A549 (cell line): ENCODE measurements at regions not wholly inside any gene's neighbourhood (a gene's known extent, or its start where the extent isn't known, plus 50 kb on each side); places are given as distances from the start of the nearest gene placed in this dataset.

Source experiments
- ATAC-seq, 2 experiments: fragments of 200-7000 bp in 1 of 2; fragments of >200 bp in 1 of 2; cut with Nextera tagmentation in 1 of 2; cut with Tn5 transposase in 1 of 2; 3 replicates each; pipeline versions ENCODE4 v1.8.0 to v1.9.1; 2018 to 2020; ENCODE audit warnings: mild to moderate bottlenecking in 1 of 2, moderate library complexity in 1 of 2
- CTCF ChIA-PET: fragments of 300-600 bp; sonication (Branson Sonifier 250); formaldehyde crosslinking; extraction: SDS; loops from one replicate; lab custom pipeline; 2021; ENCODE audit warnings: antibody characterized with exemption, inconsistent platforms; lab: Yijun Ruan, JAX
- POLR2A ChIA-PET: fragments of 350-600 bp; formaldehyde crosslinking; extraction: SDS; loops from one replicate; lab custom pipeline; 2021; ENCODE audit warnings: antibody characterized with exemption, inconsistent platforms; lab: Yijun Ruan, JAX
- DNase-seq, 2 experiments: peaks; one replicate each; pipeline versions ENCODE4 v3.0.0 to v3.0.0-alpha.2; 2011 to 2016; ENCODE audit warnings: low read depth in 1 of 2, low spot score in 1 of 2
- FAIRE-seq: peaks from 2 replicates; lab custom pipeline; 2011; peaks lifted over from hg19 to GRCh38; lab: Jason Lieb, UNC
- H3K27ac ChIP-seq, 2 experiments: fragments of >200 bp; sonication (Bioruptor Twin); formaldehyde crosslinking; 3 replicates each; pipeline ENCODE4 v1.5.1; 2016 to 2017
- H3K4me1 ChIP-seq: fragments of >200 bp; sonication (Bioruptor Twin); formaldehyde crosslinking; 3 replicates; pipeline ENCODE4 v1.6.1; 2016
- H3K4me2 ChIP-seq: fragments of >200 bp; sonication (Bioruptor Twin); formaldehyde crosslinking; 3 replicates; pipeline ENCODE4 v1.6.1; 2016
- H3K4me3 ChIP-seq: fragments of >200 bp; sonication (Bioruptor Twin); formaldehyde crosslinking; 3 replicates; pipeline ENCODE4 v1.5.1; 2016
- H3K9me3 ChIP-seq: fragments of >200 bp; sonication (Bioruptor Twin); formaldehyde crosslinking; 3 replicates; pipeline ENCODE4 v1.6.1; 2016
- CHD4 ChIP-seq: fragments of 200-600 bp; sonication (generic); IDR thresholded peaks from 2 replicates; pipeline ENCODE4 v1.6.1; 2016; ENCODE audit warnings: antibody characterized with exemption, mild to moderate bottlenecking, borderline replicate concordance
- EP300 ChIP-seq, 2 experiments: fragments of >200 bp; sonication (Bioruptor Twin); formaldehyde crosslinking; IDR thresholded peaks; 2 replicates in 1 of 2; 3 replicates in 1 of 2; pipeline ENCODE4 v1.6.1; 2016 to 2017
- ESRRA ChIP-seq: fragments of 150-350 bp; IDR thresholded peaks from 2 replicates; pipeline ENCODE4 v1.6.1; 2014; ENCODE audit warnings: mild to moderate bottlenecking, low read length, borderline replicate concordance
- FOSB ChIP-seq: fragments of 250-450 bp; sonication (Bioruptor Pico); IDR thresholded peaks from 2 replicates; pipeline ENCODE4 v1.5.0; 2020; ENCODE audit warnings: mild to moderate bottlenecking, moderate library complexity
- FOSL2 ChIP-seq, 2 experiments: fragments of 450-650 bp in 1 of 2; fragments of >200 bp in 1 of 2; sonication (Bioruptor Twin) in 1 of 2; formaldehyde crosslinking; IDR thresholded peaks; 2 replicates each; pipeline versions ENCODE4 v1.5.0 to v1.6.1; 2016 to 2020; ENCODE audit warnings: mild to moderate bottlenecking in 1 of 2, moderate library complexity in 1 of 2
- FOXS1 ChIP-seq: fragments of 250-450 bp; sonication (Bioruptor Pico); IDR thresholded peaks from 2 replicates; pipeline ENCODE4 v1.5.0; 2020; ENCODE audit warnings: mild to moderate bottlenecking, moderate library complexity
- GATA3 ChIP-seq: IDR thresholded peaks from 2 replicates; pipeline ENCODE4 v1.6.1; 2012; ENCODE audit warnings: borderline replicate concordance
- HDAC2 ChIP-seq: fragments of 200-600 bp; sonication (generic); IDR thresholded peaks from 2 replicates; pipeline ENCODE4 v1.6.1; 2016
- HOXB5 ChIP-seq: fragments of 250-450 bp; sonication (Bioruptor Pico); IDR thresholded peaks from 2 replicates; pipeline ENCODE4 v1.5.0; 2020; ENCODE audit warnings: mild to moderate bottlenecking, moderate library complexity
- JUNB ChIP-seq: fragments of >200 bp; sonication (Bioruptor Twin); formaldehyde crosslinking; IDR thresholded peaks from 2 replicates; pipeline ENCODE4 v1.6.1; 2016
- NPAS2 ChIP-seq: fragments of 250-450 bp; sonication (Bioruptor Pico); IDR thresholded peaks from 2 replicates; pipeline ENCODE4 v1.8.0; 2022; ENCODE audit warnings: mild to moderate bottlenecking, moderate library complexity, borderline replicate concordance
- NR3C1 ChIP-seq: fragments of >200 bp; sonication (Bioruptor Twin); formaldehyde crosslinking; IDR thresholded peaks from 3 replicates; pipeline ENCODE4 v1.6.1; 2017
- RAD21 ChIP-seq, 2 experiments: fragments of >200 bp in 1 of 2; sonication (Bioruptor Twin) in 1 of 2; formaldehyde crosslinking in 1 of 2; IDR thresholded peaks in 1 of 2; conservative IDR thresholded peaks in 1 of 2; 2 replicates in 1 of 2; 3 replicates in 1 of 2; pipeline ENCODE4 v1.6.1; 2012 to 2018; ENCODE audit warnings: inconsistent platforms in 1 of 2
- RNF2 ChIP-seq: fragments of 200-600 bp; sonication (generic); IDR thresholded peaks from 2 replicates; pipeline ENCODE4 v1.6.1; 2016; ENCODE audit warnings: low read depth, mild to moderate bottlenecking, antibody characterized with exemption, moderate library complexity, borderline replicate concordance
- TFCP2L1 ChIP-seq: fragments of 250-450 bp; sonication (Bioruptor Pico); IDR thresholded peaks from 2 replicates; pipeline ENCODE4 v1.5.0; 2021; ENCODE audit warnings: mild to moderate bottlenecking
- ZNF302 ChIP-seq: fragments of 250-450 bp; sonication (Bioruptor Pico); IDR thresholded peaks from 2 replicates; pipeline ENCODE4 v1.9.0; 2021; ENCODE audit warnings: inconsistent platforms, mild to moderate bottlenecking, moderate library complexity
- ZSCAN20 ChIP-seq: fragments of 250-450 bp; sonication (Bioruptor Pico); IDR thresholded peaks from 2 replicates; pipeline ENCODE4 v1.8.0; 2022; ENCODE audit warnings: mild to moderate bottlenecking, moderate library complexity
- WGBS: methylation state at CpG from one replicate; pipeline ENCODE4 v1.1.6; 2017; ENCODE audit errors: missing lambda C conversion rate; 5-methylcytosine and 5-hydroxymethylcytosine counted together
- TF ChIP-seq, protein P1 (sequence below): IDR thresholded peaks from 2 replicates; pipeline ENCODE4 v1.6.1; 2012
- TF ChIP-seq, protein P2 (sequence below): fragments of 200-600 bp; sonication (generic); IDR thresholded peaks from 2 replicates; pipeline ENCODE4 v1.6.1; 2016; ENCODE audit warnings: antibody characterized with exemption, mild to moderate bottlenecking, moderate library complexity
- TF ChIP-seq, protein P3 (sequence below): IDR thresholded peaks from 2 replicates; pipeline ENCODE4 v1.6.1; 2012; ENCODE audit warnings: low read depth, borderline replicate concordance
- TF ChIP-seq, protein P4 (sequence below): IDR thresholded peaks from 2 replicates; pipeline ENCODE4 v1.6.1; 2012

DNA sequence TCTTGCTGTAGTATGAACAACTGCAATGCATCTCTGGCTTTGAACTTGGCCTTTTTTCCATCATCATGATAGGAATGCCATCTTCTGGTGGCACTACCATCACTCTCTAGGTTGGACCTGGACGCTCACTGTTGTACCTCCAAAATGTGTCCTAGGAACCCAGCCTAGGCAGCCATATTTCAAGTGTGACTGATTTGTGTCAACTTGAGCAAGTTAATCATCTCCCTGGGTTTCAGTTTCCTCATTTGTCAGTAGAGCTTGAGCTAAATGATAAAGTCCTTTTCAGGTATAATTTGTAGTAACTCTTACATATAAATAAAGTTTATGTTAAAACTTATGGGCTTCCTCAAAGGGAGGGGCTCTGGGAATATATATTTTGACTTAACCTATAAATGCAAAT, 241.7 kb upstream of the CEP162 start:
- H3K4me2 ChIP-seq: no peak overlapping the region
- H3K9me3 ChIP-seq: no peaks in the 10 kb centered on the region
- no peak overlapping the region for H3K27ac ChIP-seq
- CTCF ChIA-PET: interaction anchor here (1.4 to 1.6 kb wide), 2 partner anchors 45 to 47 kb away, joined by 3 to 4 read pairs; no protein-coding TSS in a partner anchor
- FAIRE-seq: no peak
- no peak overlapping the region for H3K4me3 ChIP-seq
- peaks cover 26% of the 10 kb centered on the region for H3K4me1 ChIP-seq
- 90% methylated on average over 1 of the region's 1 CpG for WGBS
- TF ChIP-seq ESRRA: no peak
- TF ChIP-seq, protein P1, sequence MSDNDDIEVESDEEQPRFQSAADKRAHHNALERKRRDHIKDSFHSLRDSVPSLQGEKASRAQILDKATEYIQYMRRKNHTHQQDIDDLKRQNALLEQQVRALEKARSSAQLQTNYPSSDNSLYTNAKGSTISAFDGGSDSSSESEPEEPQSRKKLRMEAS: no peak
- no peak for TF ChIP-seq ZNF302
- TF ChIP-seq, protein P2, sequence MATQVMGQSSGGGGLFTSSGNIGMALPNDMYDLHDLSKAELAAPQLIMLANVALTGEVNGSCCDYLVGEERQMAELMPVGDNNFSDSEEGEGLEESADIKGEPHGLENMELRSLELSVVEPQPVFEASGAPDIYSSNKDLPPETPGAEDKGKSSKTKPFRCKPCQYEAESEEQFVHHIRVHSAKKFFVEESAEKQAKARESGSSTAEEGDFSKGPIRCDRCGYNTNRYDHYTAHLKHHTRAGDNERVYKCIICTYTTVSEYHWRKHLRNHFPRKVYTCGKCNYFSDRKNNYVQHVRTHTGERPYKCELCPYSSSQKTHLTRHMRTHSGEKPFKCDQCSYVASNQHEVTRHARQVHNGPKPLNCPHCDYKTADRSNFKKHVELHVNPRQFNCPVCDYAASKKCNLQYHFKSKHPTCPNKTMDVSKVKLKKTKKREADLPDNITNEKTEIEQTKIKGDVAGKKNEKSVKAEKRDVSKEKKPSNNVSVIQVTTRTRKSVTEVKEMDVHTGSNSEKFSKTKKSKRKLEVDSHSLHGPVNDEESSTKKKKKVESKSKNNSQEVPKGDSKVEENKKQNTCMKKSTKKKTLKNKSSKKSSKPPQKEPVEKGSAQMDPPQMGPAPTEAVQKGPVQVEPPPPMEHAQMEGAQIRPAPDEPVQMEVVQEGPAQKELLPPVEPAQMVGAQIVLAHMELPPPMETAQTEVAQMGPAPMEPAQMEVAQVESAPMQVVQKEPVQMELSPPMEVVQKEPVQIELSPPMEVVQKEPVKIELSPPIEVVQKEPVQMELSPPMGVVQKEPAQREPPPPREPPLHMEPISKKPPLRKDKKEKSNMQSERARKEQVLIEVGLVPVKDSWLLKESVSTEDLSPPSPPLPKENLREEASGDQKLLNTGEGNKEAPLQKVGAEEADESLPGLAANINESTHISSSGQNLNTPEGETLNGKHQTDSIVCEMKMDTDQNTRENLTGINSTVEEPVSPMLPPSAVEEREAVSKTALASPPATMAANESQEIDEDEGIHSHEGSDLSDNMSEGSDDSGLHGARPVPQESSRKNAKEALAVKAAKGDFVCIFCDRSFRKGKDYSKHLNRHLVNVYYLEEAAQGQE: no peak
- TF ChIP-seq, protein P3, sequence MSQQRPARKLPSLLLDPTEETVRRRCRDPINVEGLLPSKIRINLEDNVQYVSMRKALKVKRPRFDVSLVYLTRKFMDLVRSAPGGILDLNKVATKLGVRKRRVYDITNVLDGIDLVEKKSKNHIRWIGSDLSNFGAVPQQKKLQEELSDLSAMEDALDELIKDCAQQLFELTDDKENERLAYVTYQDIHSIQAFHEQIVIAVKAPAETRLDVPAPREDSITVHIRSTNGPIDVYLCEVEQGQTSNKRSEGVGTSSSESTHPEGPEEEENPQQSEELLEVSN: no peak
- no peak for TF ChIP-seq NPAS2 (CRISPR knock-in tag)
- no peak for TF ChIP-seq NR3C1
- no peak for TF ChIP-seq EP300 (IDR thresholded peaks at IDR 0.05)
- TF ChIP-seq RNF2: no peak
- TF ChIP-seq HOXB5: no peak
- no peak for TF ChIP-seq HDAC2
- no peak for TF ChIP-seq FOXS1 (CRISPR knock-in tag)
- TF ChIP-seq, protein P4, sequence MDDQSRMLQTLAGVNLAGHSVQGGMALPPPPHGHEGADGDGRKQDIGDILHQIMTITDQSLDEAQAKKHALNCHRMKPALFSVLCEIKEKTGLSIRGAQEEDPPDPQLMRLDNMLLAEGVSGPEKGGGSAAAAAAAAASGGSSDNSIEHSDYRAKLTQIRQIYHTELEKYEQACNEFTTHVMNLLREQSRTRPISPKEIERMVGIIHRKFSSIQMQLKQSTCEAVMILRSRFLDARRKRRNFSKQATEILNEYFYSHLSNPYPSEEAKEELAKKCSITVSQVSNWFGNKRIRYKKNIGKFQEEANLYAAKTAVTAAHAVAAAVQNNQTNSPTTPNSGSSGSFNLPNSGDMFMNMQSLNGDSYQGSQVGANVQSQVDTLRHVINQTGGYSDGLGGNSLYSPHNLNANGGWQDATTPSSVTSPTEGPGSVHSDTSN: no peak
- TF ChIP-seq FOSB (CRISPR knock-in tag): no peak
- no peak for TF ChIP-seq ZSCAN20 (CRISPR knock-in tag)
- ATAC-seq: no peak
- POLR2A ChIA-PET: no interaction called here
- DNase-seq: no peak

DNA sequence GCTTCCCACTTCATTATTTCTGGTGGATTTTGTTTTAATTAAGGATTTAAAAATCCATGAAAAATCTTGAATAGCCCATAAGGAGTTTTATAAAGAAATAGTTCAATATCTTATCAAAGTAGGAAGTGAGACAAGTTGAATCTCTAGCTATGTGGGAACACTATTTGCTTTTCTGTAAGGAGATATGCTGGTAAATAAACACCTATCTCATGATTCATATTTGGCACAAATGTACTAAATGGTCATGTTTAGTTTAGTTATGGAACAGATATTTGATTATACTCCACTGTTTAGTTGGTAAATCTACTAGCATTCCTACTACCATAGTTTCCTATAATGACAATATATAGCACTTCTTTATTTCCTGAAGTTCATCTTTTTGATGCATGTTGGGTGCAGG, 239.9 kb upstream of the CEP162 start:
- ATAC-seq: peak; percentile 33 to 82; a peak in 3 of 6 replicates

More for the DNA sequence above, 239.9 kb upstream of the CEP162 start:
- peak; percentile 10 to 43 for DNase-seq
- FAIRE-seq: no peak
- peaks cover 34% of the 10 kb centered on the region for H3K4me1 ChIP-seq
- TF ChIP-seq TFCP2L1: no peak
- TF ChIP-seq, protein P1: 0 out of 2 replicates have a peak, but pooled peaks have one; percentile 30
- TF ChIP-seq FOSL2 (IDR thresholded peaks at IDR 0.05): peak; percentile 57; the same call in 1 of the 2 replicates
- peak; percentile 69 for TF ChIP-seq FOSL2 (CRISPR knock-in tag; IDR thresholded peaks at IDR 0.05)
- TF ChIP-seq GATA3: peak; percentile 62
- 0 out of 5 replicates have a peak, but pooled peaks of 1 of the 2 experiments have one; percentile 5 for TF ChIP-seq RAD21 (conservative IDR thresholded peaks at IDR 0.05 in 1 of 2, IDR thresholded peaks at IDR 0.05 in 1 of 2)
- TF ChIP-seq JUNB: peak; percentile 60
- TF ChIP-seq CHD4: no peak
- TF ChIP-seq, all 56 proteins: peak for 5
- Histone ChIP-seq H3K4me3 (0 out of 3 replicates have a peak overlapping the region, but pooled peaks have one; percentile 4), H3K4me2 (peak overlapping the region; percentile 75), H3K9me3 (no peaks in the 10 kb centered on the region), H3K27ac (peak overlapping the region in 1 of 2 experiments; percentile 61; a peak in 3 of 6 replicates)
- ChIA-PET CTCF (interaction anchor here (1.0 kb wide), 1 partner anchor 45 kb away, joined by 3 read pairs; no protein-coding TSS in a partner anchor), POLR2A (no interaction called here)
